OCI-LY1 (cell line): ENCODE measurements at regions not wholly inside any gene's neighbourhood (a gene's known extent, or its start where the extent isn't known, plus 50 kb on each side); places are given as distances from the start of the nearest gene placed in this dataset.

Experiments used
- H2AFZ ChIP-seq: fragments of 200-600 bp; sonication (generic), shearing (Covaris generic); 2 replicates; pipeline ENCODE4 v1.6.0; 2014; ENCODE audit warnings: antibody characterized with exemption, mild to moderate bottlenecking, low read length
- H3F3A ChIP-seq: fragments of 200-600 bp; sonication (generic), shearing (Covaris generic); 2 replicates; pipeline ENCODE4 v1.6.0; 2014; ENCODE audit warnings: mild to moderate bottlenecking, antibody characterized with exemption, low read length, moderate library complexity; ENCODE audit not compliant: insufficient read depth
- H3K27ac ChIP-seq: fragments of 200-600 bp; sonication (generic); 2 replicates; pipeline ENCODE4 v1.5.1; 2014; ENCODE audit warnings: low read length, mixed run types, mild to moderate bottlenecking, low read depth; ENCODE audit not compliant: poor library complexity, severe bottlenecking
- H3K27me3 ChIP-seq: fragments of 200-600 bp; sonication (generic); 2 replicates; pipeline ENCODE4 v1.6.0; 2014; ENCODE audit warnings: antibody characterized with exemption, mild to moderate bottlenecking, low read length, moderate library complexity; ENCODE audit not compliant: insufficient read depth
- H3K36me3 ChIP-seq: fragments of 200-600 bp; sonication (generic); 2 replicates; pipeline ENCODE4 v1.6.1; 2014; ENCODE audit warnings: mild to moderate bottlenecking, antibody characterized with exemption, low read length, moderate library complexity, mixed read lengths; ENCODE audit not compliant: insufficient read depth
- H3K4me1 ChIP-seq: fragments of 200-600 bp; sonication (generic); 2 replicates; pipeline ENCODE4 v1.5.1; 2014; ENCODE audit warnings: mild to moderate bottlenecking, low read length, moderate library complexity; ENCODE audit not compliant: insufficient read depth, severe bottlenecking
- H3K4me2 ChIP-seq: fragments of 200-600 bp; sonication (generic), shearing (Covaris generic); 2 replicates; pipeline ENCODE4 v1.6.1; 2014; ENCODE audit warnings: low read length
- H3K4me3 ChIP-seq: fragments of 200-600 bp; sonication (generic); 2 replicates; pipeline ENCODE4 v1.5.1; 2014; ENCODE audit warnings: low read length, low read depth, mild to moderate bottlenecking, mixed read lengths; ENCODE audit not compliant: poor library complexity, severe bottlenecking
- H3K79me2 ChIP-seq: fragments of 200-600 bp; shearing (Covaris generic); 2 replicates; pipeline ENCODE4 v1.6.1; 2016; ENCODE audit warnings: mixed run types, low read length, mixed read lengths; ENCODE audit not compliant: insufficient read depth
- H3K9ac ChIP-seq: fragments of 200-600 bp; sonication (generic), shearing (Covaris generic); 2 replicates; pipeline ENCODE4 v1.6.1; 2014; ENCODE audit warnings: mild to moderate bottlenecking, low read length, mixed read lengths
- H3K9me2 ChIP-seq: fragments of 200-600 bp; sonication (generic), shearing (Covaris generic); 2 replicates; pipeline ENCODE4 v1.6.1; 2014; ENCODE audit warnings: low read depth, mild to moderate bottlenecking, low read length, mixed read lengths
- H3K9me3 ChIP-seq: fragments of 200-600 bp; shearing (Covaris generic); 2 replicates; pipeline ENCODE4 v1.6.1; 2014; ENCODE audit warnings: low read length, mixed read lengths
- H4K20me1 ChIP-seq: fragments of 200-600 bp; sonication (generic), shearing (Covaris generic); 2 replicates; pipeline ENCODE4 v1.6.0; 2016; ENCODE audit warnings: mild to moderate bottlenecking, low read length; ENCODE audit not compliant: insufficient read depth
- EZH2 ChIP-seq: fragments of 200-600 bp; sonication (generic), shearing (Covaris generic); IDR thresholded peaks from 2 replicates; pipeline ENCODE4 v1.8.0; 2017; ENCODE audit warnings: borderline replicate concordance, mixed run types, mild to moderate bottlenecking, antibody characterized with exemption, low read length, moderate library complexity, mixed read lengths
- TF ChIP-seq, protein P1 (sequence below): fragments of 200-600 bp; sonication (generic), shearing (Covaris generic); IDR thresholded peaks from 2 replicates; pipeline ENCODE4 v1.5.1; 2017; ENCODE audit warnings: mild to moderate bottlenecking, antibody characterized with exemption, low read length, moderate library complexity, mixed read lengths

DNA sequence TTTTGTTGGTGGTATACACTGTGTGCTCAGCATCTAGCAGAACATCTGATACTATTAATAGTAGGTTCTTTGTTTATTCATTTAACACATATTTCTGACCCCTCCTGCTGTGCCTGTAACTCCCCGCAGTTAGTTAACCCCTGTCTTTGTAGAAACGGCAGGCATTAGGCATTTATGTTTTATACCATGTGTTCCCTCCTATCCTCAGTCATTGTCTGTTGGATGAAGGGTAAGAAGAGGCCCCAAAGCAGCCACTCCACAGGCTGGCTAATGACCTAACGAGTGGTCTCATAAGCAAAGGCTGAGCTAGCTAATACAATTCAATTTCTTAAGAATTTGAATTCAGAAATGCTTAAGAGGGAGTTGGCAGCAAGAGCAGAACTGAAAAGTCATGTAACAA lies 170.8 kb downstream of the TMX1 start:
- Histone ChIP-seq H3K79me2 (no peaks in the 10 kb centered on the region), H3K36me3 (no peaks in the 10 kb centered on the region), H3K9ac (no peak overlapping the region), H3K27ac (no peak overlapping the region), H3K4me1 (no peaks in the 10 kb centered on the region), H3K9me2 (no peaks in the 10 kb centered on the region), H3F3A (no peaks in the 10 kb centered on the region), H3K9me3 (no peaks in the 10 kb centered on the region), H3K4me2 (no peak overlapping the region), H2AFZ (no peak overlapping the region), H4K20me1 (no peaks in the 10 kb centered on the region), H3K27me3 (no peaks in the 10 kb centered on the region), H3K4me3 (no peak overlapping the region)
- no peak for TF ChIP-seq EZH2
- TF ChIP-seq, protein P1, sequence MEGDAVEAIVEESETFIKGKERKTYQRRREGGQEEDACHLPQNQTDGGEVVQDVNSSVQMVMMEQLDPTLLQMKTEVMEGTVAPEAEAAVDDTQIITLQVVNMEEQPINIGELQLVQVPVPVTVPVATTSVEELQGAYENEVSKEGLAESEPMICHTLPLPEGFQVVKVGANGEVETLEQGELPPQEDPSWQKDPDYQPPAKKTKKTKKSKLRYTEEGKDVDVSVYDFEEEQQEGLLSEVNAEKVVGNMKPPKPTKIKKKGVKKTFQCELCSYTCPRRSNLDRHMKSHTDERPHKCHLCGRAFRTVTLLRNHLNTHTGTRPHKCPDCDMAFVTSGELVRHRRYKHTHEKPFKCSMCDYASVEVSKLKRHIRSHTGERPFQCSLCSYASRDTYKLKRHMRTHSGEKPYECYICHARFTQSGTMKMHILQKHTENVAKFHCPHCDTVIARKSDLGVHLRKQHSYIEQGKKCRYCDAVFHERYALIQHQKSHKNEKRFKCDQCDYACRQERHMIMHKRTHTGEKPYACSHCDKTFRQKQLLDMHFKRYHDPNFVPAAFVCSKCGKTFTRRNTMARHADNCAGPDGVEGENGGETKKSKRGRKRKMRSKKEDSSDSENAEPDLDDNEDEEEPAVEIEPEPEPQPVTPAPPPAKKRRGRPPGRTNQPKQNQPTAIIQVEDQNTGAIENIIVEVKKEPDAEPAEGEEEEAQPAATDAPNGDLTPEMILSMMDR: no peak

DNA sequence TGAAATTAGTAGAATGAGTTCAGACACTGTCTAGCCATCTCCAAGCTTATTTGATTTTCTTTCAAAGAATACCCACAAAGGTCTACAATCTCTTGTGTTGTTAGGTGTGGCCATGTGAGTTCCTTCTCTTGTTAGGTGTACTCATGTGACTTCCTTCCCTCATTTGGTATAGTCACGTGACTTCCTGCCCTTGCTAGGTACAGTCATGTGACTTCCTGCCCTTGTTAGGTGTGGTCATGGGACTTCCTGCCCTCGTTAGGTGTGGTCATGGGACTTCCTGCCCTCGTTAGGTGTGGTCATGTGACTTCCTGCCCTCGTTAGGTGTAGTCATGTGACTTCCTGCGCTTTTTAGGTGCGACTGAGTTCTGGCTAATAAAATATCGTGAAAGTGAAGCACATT lies 179.6 kb downstream of the TMX1 start:
- no peaks in the 10 kb centered on the region for H3K4me1 ChIP-seq
- H3K79me2 ChIP-seq: no peaks in the 10 kb centered on the region
- H3K4me2 ChIP-seq: no peak overlapping the region
- H3K36me3 ChIP-seq: no peaks in the 10 kb centered on the region
- H3K9ac ChIP-seq: no peak overlapping the region
- H2AFZ ChIP-seq: no peak overlapping the region
- peaks cover 10% of the 10 kb centered on the region; the same call in 1 of the 2 replicates for H3K9me3 ChIP-seq
- no peaks in the 10 kb centered on the region for H3K9me2 ChIP-seq
- TF ChIP-seq EZH2: no peak
- TF ChIP-seq, protein P1: no peak
- no peaks in the 10 kb centered on the region for H4K20me1 ChIP-seq
- no peaks in the 10 kb centered on the region for H3K27me3 ChIP-seq
- H3K4me3 ChIP-seq: no peak overlapping the region
- H3K27ac ChIP-seq: no peak overlapping the region
- H3F3A ChIP-seq: no peaks in the 10 kb centered on the region

DNA sequence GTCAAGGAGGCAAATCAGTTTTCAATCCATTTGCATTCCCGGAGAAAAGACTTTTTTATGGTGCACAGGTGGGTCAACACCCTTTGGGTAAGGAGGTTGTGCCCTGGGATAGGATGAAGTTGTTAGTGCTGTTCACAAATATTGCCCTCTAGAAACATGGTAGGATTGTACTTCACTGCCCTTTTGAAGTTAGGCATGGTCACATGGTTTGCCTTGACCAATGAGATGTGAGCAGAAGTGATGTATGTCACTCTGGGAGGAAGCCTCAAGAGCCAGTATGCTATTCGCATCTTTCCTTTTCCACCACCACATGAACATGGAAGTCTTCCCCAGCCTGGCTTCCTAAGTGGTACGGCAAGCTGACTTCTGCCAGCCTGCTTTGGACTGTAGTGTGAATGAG lies 182.7 kb downstream of the TMX1 start:
- no peaks in the 10 kb centered on the region for H3F3A ChIP-seq
- TF ChIP-seq, protein P1: no peak
- TF ChIP-seq EZH2: no peak
- H2AFZ ChIP-seq: no peak overlapping the region

More for the DNA sequence above, 182.7 kb downstream of the TMX1 start:
- Histone ChIP-seq H3K4me1 (no peaks in the 10 kb centered on the region), H3K36me3 (no peaks in the 10 kb centered on the region), H3K9ac (no peak overlapping the region), H3K4me2 (no peak overlapping the region), H3K9me2 (no peaks in the 10 kb centered on the region), H3K4me3 (no peak overlapping the region), H3K79me2 (no peaks in the 10 kb centered on the region), H3K9me3 (peaks cover 10% of the 10 kb centered on the region; the same call in 1 of the 2 replicates), H3K27ac (no peak overlapping the region), H3K27me3 (no peaks in the 10 kb centered on the region), H4K20me1 (no peaks in the 10 kb centered on the region)
